ENCODE measurements at regions not wholly inside any gene's neighbourhood (a gene's known extent, or its start where the extent isn't known, plus 50 kb on each side); places are given as distances from the start of the nearest gene placed in this dataset.

GRCh38 chr3:147864754-147865354, 455.7 kb downstream of the ZIC1 start:
- no peak for DNase-seq

- no peak for DNase-seq
Measured at GRCh38 chr3:147866561-147866960, 457.4 kb downstream of the ZIC1 start.

- no peak for DNase-seq
Measured at GRCh38 chr3:147872568-147872967, 463.4 kb downstream of the ZIC1 start.

GRCh38 chr3:147875498-147875897, 466.3 kb downstream of the ZIC1 start:
- no peak for DNase-seq

- no peak for DNase-seq
Measured at GRCh38 chr3:147881933-147882332, 472.8 kb downstream of the ZIC1 start.

- no peak for DNase-seq
Measured at GRCh38 chr3:147886879-147887278, 477.7 kb downstream of the ZIC1 start.

GRCh38 chr3:147887797-147888196, 478.6 kb downstream of the ZIC1 start:
- DNase-seq = no peak

GRCh38 chr3:147890114-147890513, 480.9 kb downstream of the ZIC1 start:
- DNase-seq = no peak

- DNase-seq = no peak
Measured at GRCh38 chr3:147895509-147895908, 486.3 kb downstream of the ZIC1 start.

GRCh38 chr3:147900851-147901250, 491.7 kb downstream of the ZIC1 start:
- DNase-seq = no peak

- DNase-seq = no peak
Measured at GRCh38 chr3:147903026-147903425, 493.9 kb downstream of the ZIC1 start.

- no peak for DNase-seq
Measured at GRCh38 chr3:147904421-147904820, 495.3 kb downstream of the ZIC1 start.

GRCh38 chr3:147906285-147906684, 497.1 kb downstream of the ZIC1 start:
- no peak for DNase-seq

GRCh38 chr3:147914532-147914931, 505.4 kb downstream of the ZIC1 start:
- no peak for DNase-seq

GRCh38 chr3:147915057-147915456, 505.9 kb downstream of the ZIC1 start:
- no peak for DNase-seq

GRCh38 chr3:147919496-147919895, 510.3 kb downstream of the ZIC1 start:
- no peak for DNase-seq

- DNase-seq = no peak
Measured at GRCh38 chr3:147921051-147921450, 511.9 kb downstream of the ZIC1 start.

GRCh38 chr3:147924755-147925154, 515.6 kb downstream of the ZIC1 start:
- no peak for DNase-seq

- DNase-seq = no peak
Measured at GRCh38 chr3:147925272-147925671, 516.1 kb downstream of the ZIC1 start.

- DNase-seq = peak; percentile 11
Measured at GRCh38 chr3:147930232-147930807, 521.2 kb downstream of the ZIC1 start.

GRCh38 chr3:147934451-147935180, 525.5 kb downstream of the ZIC1 start:
- DNase-seq = no peak

GRCh38 chr3:147937341-147937740, 528.2 kb downstream of the ZIC1 start:
- DNase-seq = no peak

- DNase-seq = no peak
Measured at GRCh38 chr3:147937891-147938290, 528.7 kb downstream of the ZIC1 start.

GRCh38 chr3:147939425-147939824, 530.3 kb downstream of the ZIC1 start:
- no peak for DNase-seq
